Duodenal mucosa (tissue), 2 donors: ENCODE measurements at regions not wholly inside any gene's neighbourhood (a gene's known extent, or its start where the extent isn't known, plus 50 kb on each side); places are given as distances from the start of the nearest gene placed in this dataset.

Source experiments
- H3K27ac ChIP-seq: one replicate; pipeline ENCODE4 v1.7.0; 2013; ENCODE audit warnings: low read depth, low read length
- H3K27me3 ChIP-seq, 2 donors: one replicate each; pipeline ENCODE4 v1.7.0; 2013; ENCODE audit warnings: low read length in 2 of 2, control low read depth in 1 of 2; ENCODE audit not compliant: insufficient read depth in 2 of 2, control insufficient read depth in 1 of 2
- H3K36me3 ChIP-seq, 2 donors: one replicate each; pipeline ENCODE4 v1.7.0; 2013; ENCODE audit warnings: low read length in 2 of 2, control low read depth in 1 of 2; ENCODE audit not compliant: insufficient read depth in 2 of 2, control insufficient read depth in 1 of 2
- H3K4me1 ChIP-seq, 2 donors: one replicate each; pipeline ENCODE4 v1.7.0; 2013; ENCODE audit warnings: low read length in 2 of 2, control low read depth in 1 of 2; ENCODE audit not compliant: insufficient read depth in 2 of 2, control insufficient read depth in 1 of 2
- H3K4me3 ChIP-seq, 2 donors: one replicate each; pipeline ENCODE4 v1.7.0; 2013; ENCODE audit warnings: low read length in 2 of 2, low read depth in 1 of 2
- H3K9ac ChIP-seq, 2 donors: one replicate each; pipeline ENCODE4 v1.7.0; 2013; ENCODE audit warnings: low read length in 2 of 2, low read depth in 1 of 2
- H3K9me3 ChIP-seq, 2 donors: one replicate each; pipeline ENCODE4 v1.7.0; 2013; ENCODE audit warnings: low read length in 2 of 2, control low read depth in 1 of 2; ENCODE audit not compliant: control insufficient read depth in 1 of 2

- no peaks in the 10 kb centered on the region for H3K27me3 ChIP-seq
- no peaks in the 10 kb centered on the region for H3K9me3 ChIP-seq
- no peak overlapping the region for H3K4me3 ChIP-seq
- no peaks in the 10 kb centered on the region for H3K4me1 ChIP-seq
- H3K36me3 ChIP-seq: no peaks in the 10 kb centered on the region
- no peak overlapping the region for H3K9ac ChIP-seq
- H3K27ac ChIP-seq: no peak overlapping the region
Observed at GRCh38 chr9:135251996-135252760, 164.7 kb downstream of the OLFM1 start.

- no peaks in the 10 kb centered on the region for H3K27me3 ChIP-seq
- no peaks in the 10 kb centered on the region for H3K4me1 ChIP-seq
- H3K4me3 ChIP-seq: no peak overlapping the region
- no peak overlapping the region for H3K9ac ChIP-seq
- no peak overlapping the region for H3K27ac ChIP-seq
- H3K9me3 ChIP-seq: no peaks in the 10 kb centered on the region
- no peaks in the 10 kb centered on the region for H3K36me3 ChIP-seq
Observed at GRCh38 chr9:135252980-135253304, 165.5 kb downstream of the OLFM1 start.

- H3K4me1 ChIP-seq: no peaks in the 10 kb centered on the region
- no peak overlapping the region for H3K27ac ChIP-seq
- H3K4me3 ChIP-seq: no peak overlapping the region
- no peak overlapping the region for H3K9ac ChIP-seq
- no peaks in the 10 kb centered on the region for H3K9me3 ChIP-seq
- no peaks in the 10 kb centered on the region for H3K27me3 ChIP-seq
- no peaks in the 10 kb centered on the region for H3K36me3 ChIP-seq
Observed at GRCh38 chr9:135253305-135254004, 166.0 kb downstream of the OLFM1 start.

- H3K27me3 ChIP-seq: no peaks in the 10 kb centered on the region
- H3K27ac ChIP-seq: no peak overlapping the region
Observed at GRCh38 chr9:135254176-135255032, 166.9 kb downstream of the OLFM1 start.

GRCh38 chr9:135255033-135255840, 167.8 kb downstream of the OLFM1 start:
- Histone ChIP-seq H3K27me3 (no peaks in the 10 kb centered on the region), H3K4me3 (no peak overlapping the region)

More at GRCh38 chr9:135254176-135255032, 166.9 kb downstream of the OLFM1 start:
- no peaks in the 10 kb centered on the region for H3K36me3 ChIP-seq
- no peaks in the 10 kb centered on the region for H3K9me3 ChIP-seq
- H3K4me1 ChIP-seq: no peaks in the 10 kb centered on the region
- H3K9ac ChIP-seq: no peak overlapping the region
- H3K4me3 ChIP-seq: no peak overlapping the region

GRCh38 chr9:135255841-135256580, 168.5 kb downstream of the OLFM1 start:
- Histone ChIP-seq H3K4me3 (no peak overlapping the region), H3K27me3 (no peaks in the 10 kb centered on the region), H3K9me3 (no peaks in the 10 kb centered on the region), H3K36me3 (no peaks in the 10 kb centered on the region), H3K27ac (no peak overlapping the region), H3K9ac (no peak overlapping the region), H3K4me1 (no peaks in the 10 kb centered on the region)

More at GRCh38 chr9:135255033-135255840, 167.8 kb downstream of the OLFM1 start:
- no peaks in the 10 kb centered on the region for H3K9me3 ChIP-seq
- H3K9ac ChIP-seq: no peak overlapping the region
- H3K4me1 ChIP-seq: no peaks in the 10 kb centered on the region
- no peak overlapping the region for H3K27ac ChIP-seq
- no peaks in the 10 kb centered on the region for H3K36me3 ChIP-seq

- Histone ChIP-seq H3K4me3 (no peak overlapping the region), H3K9me3 (no peaks in the 10 kb centered on the region), H3K4me1 (no peaks in the 10 kb centered on the region), H3K27ac (no peak overlapping the region), H3K36me3 (no peaks in the 10 kb centered on the region), H3K27me3 (no peaks in the 10 kb centered on the region), H3K9ac (no peak overlapping the region)
Observed at GRCh38 chr9:135256581-135257354, 169.3 kb downstream of the OLFM1 start.

GRCh38 chr9:135258461-135258860, 171.0 kb downstream of the OLFM1 start:
- H3K36me3 ChIP-seq: no peaks in the 10 kb centered on the region
- no peak overlapping the region for H3K4me3 ChIP-seq
- H3K27ac ChIP-seq: no peak overlapping the region
- H3K9me3 ChIP-seq: no peaks in the 10 kb centered on the region
- no peaks in the 10 kb centered on the region for H3K4me1 ChIP-seq
- no peak overlapping the region for H3K9ac ChIP-seq
- no peaks in the 10 kb centered on the region for H3K27me3 ChIP-seq

- Histone ChIP-seq H3K4me1 (no peaks in the 10 kb centered on the region), H3K27ac (no peak overlapping the region), H3K36me3 (no peaks in the 10 kb centered on the region), H3K9ac (no peak overlapping the region), H3K9me3 (no peaks in the 10 kb centered on the region), H3K4me3 (no peak overlapping the region), H3K27me3 (no peaks in the 10 kb centered on the region)
Observed at GRCh38 chr9:135259273-135259672, 171.8 kb downstream of the OLFM1 start.
